GM12891 (cell line): ENCODE measurements at regions not wholly inside any gene's neighbourhood (a gene's known extent, or its start where the extent isn't known, plus 50 kb on each side); places are given as distances from the start of the nearest gene placed in this dataset.

Experiments
- POLR2A ChIP-seq: IDR thresholded peaks from 2 replicates; pipeline ENCODE4 v1.6.1; 2011; ENCODE audit warnings: low read depth, low read length, control low read depth
- POU2F2 ChIP-seq: IDR thresholded peaks from 2 replicates; pipeline ENCODE4 v1.6.1; 2011; ENCODE audit warnings: low read depth, mild to moderate bottlenecking, control low read depth, low read length, moderate library complexity

- TF ChIP-seq POLR2A (no peak), POU2F2 (no peak)
Observed at GRCh38 chr12:111277570-111277969, 91.3 kb downstream of the PHETA1 start.
